AG09319 (cell line): ENCODE measurements at regions not wholly inside any gene's neighbourhood (a gene's known extent, or its start where the extent isn't known, plus 50 kb on each side); places are given as distances from the start of the nearest gene placed in this dataset.

ENCODE experiments used
- DNase-seq: peaks from one replicate; pipeline ENCODE4 v3.0.0-alpha.2; 2010; ENCODE audit warnings: low read depth; ENCODE audit errors: extremely low read depth
- TF ChIP-seq, protein P1 (sequence below): IDR thresholded peaks from 2 replicates; pipeline ENCODE4 v1.5.1; 2011; ENCODE audit warnings: low read depth, mild to moderate bottlenecking, inconsistent platforms, low read length, moderate library complexity

DNA sequence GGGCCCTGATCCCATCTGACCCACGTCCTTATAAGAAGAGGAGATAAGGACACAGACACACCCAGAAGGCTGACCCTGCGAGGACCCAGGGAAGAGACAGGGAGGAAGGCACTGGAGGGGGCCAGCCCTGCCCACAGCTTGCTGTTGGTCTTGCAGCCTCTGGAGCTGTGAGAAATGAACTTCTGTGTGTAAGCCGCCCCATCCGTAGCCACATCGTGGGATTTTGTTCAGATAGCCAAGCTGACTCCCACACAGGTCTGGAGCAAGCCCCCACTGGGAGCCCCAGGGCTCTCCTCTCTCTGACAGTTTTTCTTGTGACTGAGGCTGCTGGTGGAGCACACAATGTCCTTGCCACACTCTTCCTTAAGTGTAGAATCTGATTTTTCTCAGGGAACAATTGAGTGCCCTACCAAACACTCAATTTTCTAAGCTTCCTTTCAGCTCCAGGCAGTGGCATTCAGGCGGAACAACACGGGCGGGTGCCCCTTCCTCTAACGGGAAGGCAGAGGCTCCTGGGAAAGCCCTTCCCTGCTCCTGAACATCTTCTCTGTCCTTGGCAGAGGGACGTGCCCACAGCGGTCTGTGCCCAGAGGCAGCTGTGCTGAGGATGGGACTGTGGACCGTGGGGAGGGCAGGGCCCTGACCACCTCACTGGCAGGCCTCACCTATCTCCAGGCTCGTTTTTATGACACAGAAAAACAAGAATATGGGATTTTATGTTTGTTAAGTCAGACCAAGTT lies 160.6 kb upstream of the SHH start:
- no peak for DNase-seq
- TF ChIP-seq, protein P1, sequence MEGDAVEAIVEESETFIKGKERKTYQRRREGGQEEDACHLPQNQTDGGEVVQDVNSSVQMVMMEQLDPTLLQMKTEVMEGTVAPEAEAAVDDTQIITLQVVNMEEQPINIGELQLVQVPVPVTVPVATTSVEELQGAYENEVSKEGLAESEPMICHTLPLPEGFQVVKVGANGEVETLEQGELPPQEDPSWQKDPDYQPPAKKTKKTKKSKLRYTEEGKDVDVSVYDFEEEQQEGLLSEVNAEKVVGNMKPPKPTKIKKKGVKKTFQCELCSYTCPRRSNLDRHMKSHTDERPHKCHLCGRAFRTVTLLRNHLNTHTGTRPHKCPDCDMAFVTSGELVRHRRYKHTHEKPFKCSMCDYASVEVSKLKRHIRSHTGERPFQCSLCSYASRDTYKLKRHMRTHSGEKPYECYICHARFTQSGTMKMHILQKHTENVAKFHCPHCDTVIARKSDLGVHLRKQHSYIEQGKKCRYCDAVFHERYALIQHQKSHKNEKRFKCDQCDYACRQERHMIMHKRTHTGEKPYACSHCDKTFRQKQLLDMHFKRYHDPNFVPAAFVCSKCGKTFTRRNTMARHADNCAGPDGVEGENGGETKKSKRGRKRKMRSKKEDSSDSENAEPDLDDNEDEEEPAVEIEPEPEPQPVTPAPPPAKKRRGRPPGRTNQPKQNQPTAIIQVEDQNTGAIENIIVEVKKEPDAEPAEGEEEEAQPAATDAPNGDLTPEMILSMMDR = no peak

DNA sequence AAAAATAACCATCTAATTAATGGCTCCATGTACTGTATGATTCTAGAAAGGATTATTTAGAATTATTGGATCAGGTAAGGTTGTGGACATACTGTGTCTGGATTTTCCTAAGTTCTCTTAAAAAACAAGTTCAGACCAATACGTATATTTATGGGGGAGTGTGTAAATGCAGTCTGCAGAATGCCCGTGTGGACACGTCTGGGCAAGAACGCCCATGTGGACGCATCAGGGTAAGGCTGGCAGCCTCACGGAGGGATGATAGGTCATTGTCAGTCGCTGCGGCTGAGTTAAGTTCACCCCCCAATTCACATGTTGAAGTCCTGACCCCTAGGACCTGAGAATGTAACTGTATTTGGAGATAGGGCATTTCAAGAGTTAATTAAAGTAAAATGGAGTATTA lies 160.0 kb upstream of the SHH start:
- no peak for DNase-seq
- TF ChIP-seq, protein P1 = no peak

DNA sequence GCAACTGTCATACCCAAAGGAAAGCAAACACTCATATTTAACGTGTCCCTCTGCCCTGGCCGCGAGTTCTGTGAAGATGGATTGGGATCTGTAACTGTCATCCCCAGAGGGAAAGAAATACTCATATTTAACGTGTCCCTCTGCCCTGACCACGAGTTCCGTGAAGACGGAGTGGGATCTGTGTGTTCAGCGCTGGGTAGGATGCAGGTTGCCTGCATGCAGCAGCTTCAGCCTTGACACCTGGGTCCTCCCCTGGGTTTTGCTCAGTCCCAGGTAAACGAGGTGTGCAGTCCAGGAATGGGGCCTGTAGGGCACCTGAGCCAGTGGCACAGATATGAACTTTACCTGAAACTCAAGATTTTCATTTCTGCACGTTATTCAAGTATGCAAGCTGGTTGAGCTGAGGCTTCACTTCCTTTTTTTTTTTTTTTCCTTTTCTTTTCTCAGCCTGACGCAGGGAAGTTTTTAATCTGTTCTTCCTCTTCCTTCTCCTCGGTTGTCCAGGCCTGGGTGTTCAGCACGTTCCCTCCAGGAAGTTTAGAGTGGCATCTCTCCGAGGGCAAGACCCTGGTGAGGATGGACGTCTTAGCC lies 159.0 kb upstream of the SHH start:
- TF ChIP-seq, protein P1 = no peak
- DNase-seq = no peak

DNA sequence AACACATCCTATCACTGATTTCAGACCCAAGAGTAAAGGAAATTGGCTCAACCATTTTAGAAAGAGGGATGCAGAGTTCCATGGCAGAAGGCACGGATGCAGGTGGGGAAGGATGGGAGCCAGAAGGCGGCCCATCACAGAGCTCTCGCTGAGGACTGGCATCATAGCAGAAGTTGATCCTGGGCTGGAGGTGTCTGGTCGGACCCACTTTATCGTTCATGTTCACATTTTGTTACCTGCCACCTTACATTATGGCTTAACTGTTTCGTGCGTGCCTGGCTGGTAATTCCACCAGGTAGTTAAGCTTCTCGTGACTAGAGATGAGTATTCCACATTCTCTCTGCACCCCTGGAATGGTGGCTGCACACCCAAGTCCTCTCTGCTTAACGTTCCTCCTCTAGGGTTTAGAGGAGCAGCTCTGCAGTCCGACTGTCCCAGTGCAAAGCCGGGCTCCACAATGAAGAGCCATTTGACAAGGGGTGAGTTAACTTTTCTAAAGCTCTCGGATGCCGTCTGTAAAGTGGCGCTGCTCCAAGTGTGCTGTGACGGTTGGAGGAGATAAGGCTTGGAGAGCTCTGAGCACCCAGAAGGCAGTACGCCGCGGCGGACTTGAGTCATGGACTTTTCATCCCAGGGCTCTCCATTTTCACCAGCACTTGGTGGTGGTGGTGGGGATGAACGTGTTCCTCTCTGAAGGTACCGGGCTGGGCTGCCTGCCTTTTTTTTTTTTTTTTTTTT lies 157.1 kb upstream of the SHH start:
- no peak for DNase-seq
- TF ChIP-seq, protein P1 = no peak

DNA sequence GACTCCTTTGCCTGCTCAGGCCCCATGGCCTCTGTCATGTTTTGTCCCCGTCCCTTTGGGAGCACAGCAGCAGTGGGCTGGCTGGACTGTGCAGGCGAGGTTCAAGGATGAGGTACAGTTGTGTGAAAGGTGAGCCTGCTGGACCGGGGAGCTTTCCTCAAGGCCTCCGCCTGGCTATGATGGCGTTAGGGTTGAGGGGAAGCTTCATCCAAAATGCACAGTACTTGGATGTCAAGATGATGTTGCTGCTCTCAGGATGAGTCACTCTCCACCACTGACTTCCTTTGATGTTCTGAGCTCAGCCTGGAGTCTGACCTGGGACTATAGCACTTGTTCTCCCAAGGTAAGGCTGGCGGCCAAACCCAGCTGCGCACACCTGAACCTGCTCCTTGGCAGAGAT lies 152.7 kb upstream of the SHH start:
- TF ChIP-seq, protein P1 = no peak
- DNase-seq = no peak

DNA sequence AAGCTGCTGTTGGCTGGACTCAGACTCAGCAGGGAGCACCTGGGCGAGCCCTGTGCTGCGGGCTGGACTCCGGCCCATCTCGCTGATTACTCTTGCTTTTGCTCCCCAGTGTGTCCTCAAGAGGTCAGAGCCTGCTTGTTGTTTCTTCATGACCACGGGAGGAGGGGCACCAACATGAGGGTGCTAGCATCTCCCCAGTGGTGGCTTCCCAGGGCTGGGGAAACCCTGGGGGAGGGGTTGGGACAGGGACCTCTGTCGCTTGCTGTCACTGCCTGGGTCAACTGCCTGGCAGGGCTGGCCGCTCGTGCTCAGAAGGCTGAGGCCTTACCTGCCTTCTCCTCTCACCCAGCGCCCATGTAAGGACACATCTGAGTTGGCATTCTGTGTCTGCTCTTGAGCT lies 152.3 kb upstream of the SHH start:
- no peak for DNase-seq
- TF ChIP-seq, protein P1 = no peak

DNA sequence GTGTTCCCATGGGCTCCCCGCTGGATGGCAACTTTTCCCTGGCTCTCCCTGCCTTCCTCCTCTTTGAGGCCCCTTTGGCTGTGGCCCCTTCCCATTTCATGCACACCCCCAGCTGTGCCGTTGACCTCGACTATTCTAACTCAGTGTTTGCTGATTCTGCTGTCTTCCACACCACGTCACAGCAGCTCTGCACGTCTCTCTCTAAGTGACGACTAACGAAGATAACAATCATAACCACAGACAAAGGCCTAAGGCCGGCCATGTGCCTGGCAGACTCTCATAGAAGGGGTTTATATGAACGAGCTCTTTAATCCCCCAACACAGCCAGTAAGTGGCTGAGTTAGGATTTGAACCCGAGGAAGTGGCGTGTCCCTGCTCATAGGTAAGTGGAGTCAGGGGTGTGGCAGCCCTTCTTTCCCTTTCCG lies 151.5 kb upstream of the SHH start:
- no peak for DNase-seq
- TF ChIP-seq, protein P1 = no peak
